Osteocyte (in vitro differentiated cells): ENCODE measurements at regions not wholly inside any gene's neighbourhood (a gene's known extent, or its start where the extent isn't known, plus 50 kb on each side); places are given as distances from the start of the nearest gene placed in this dataset.
"Not testable (repeated sequence)": the region's sequence is repeated elsewhere in the genome, so short reads cannot be mapped to it uniquely, and the experiment has no call there.

Experiments
- DNase-seq: peaks from one replicate; pipeline ENCODE4 v3.0.0; 2021; ENCODE audit warnings: mixed read lengths; ENCODE audit not compliant: unreplicated experiment; ENCODE audit errors: extremely low spot score
- H3K27ac Mint-ChIP-seq: one replicate; pipeline ENCODE4 v1.8.0; 2021; ENCODE audit warnings: mild to moderate bottlenecking, mixed read lengths; ENCODE audit not compliant: unreplicated experiment
- H3K27me3 Mint-ChIP-seq: one replicate; pipeline ENCODE4 v1.8.0; 2021; ENCODE audit warnings: mixed read lengths; ENCODE audit not compliant: unreplicated experiment
- H3K36me3 Mint-ChIP-seq: one replicate; pipeline ENCODE4 v1.8.0; 2021; ENCODE audit warnings: mixed read lengths; ENCODE audit not compliant: unreplicated experiment
- H3K4me1 Mint-ChIP-seq: one replicate; pipeline ENCODE4 v1.8.0; 2021; ENCODE audit warnings: mixed read lengths; ENCODE audit not compliant: unreplicated experiment
- H3K4me3 Mint-ChIP-seq: one replicate; pipeline ENCODE4 v1.8.0; 2021; ENCODE audit warnings: mild to moderate bottlenecking, moderate library complexity, mixed read lengths; ENCODE audit not compliant: unreplicated experiment
- H3K9me3 Mint-ChIP-seq: one replicate; pipeline ENCODE4 v1.8.0; 2021; ENCODE audit warnings: mixed read lengths; ENCODE audit not compliant: unreplicated experiment
- TF ChIP-seq, protein P1 (sequence below): fragments of 200-600 bp; sonication (generic); IDR thresholded peaks from 2 replicates; pipeline ENCODE4 v1.5.0; 2021; ENCODE audit warnings: antibody characterized with exemption, mild to moderate bottlenecking, moderate library complexity

DNA sequence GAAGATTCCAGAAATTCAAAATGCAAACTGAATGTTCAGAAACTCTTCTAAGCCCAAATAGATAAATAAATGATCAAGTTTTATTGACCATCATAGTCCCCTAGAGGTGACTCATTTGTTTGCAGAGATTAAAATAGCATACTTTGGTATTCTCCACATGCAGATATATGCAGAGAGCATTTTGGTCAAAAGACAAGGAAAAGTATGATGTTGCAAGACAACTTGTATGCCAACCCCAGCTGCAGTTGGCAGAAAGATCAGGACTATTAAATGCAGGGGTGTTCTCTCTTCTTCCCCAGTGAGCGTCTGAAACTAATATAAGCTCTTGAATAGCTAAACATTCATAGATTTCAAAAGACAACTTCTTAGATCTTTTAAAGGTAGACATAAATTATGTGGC lies 404.9 kb downstream of the LTN1 start:
- H3K9me3 Mint-ChIP-seq, result peaks cover 15% of the 10 kb centered on the region

DNA sequence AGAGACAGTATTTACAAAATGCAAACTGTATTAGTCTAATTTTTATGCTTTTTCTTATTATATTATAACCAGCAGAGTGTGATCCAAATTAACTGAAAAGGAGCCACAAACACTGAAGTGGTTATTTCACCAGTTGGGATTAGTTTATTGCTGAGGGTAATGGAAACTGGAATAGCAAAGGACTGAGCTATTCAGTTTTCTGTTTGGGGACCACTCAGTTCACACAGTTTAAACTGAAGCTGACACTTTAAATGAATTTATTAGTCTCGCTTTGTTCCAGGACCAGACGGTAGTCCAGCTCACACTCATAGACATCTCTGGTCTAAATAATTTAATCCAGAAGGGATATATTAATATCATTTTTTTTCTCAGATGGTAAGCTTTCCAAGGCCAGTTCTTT lies 410.7 kb downstream of the LTN1 start:
- no peaks in the 10 kb centered on the region for H3K27me3 Mint-ChIP-seq
- H3K9me3 Mint-ChIP-seq, result peaks cover 8% of the 10 kb centered on the region
- no peak overlapping the region for H3K27ac Mint-ChIP-seq
- H3K4me3 Mint-ChIP-seq, result no peak overlapping the region
- no peak for DNase-seq
- H3K36me3 Mint-ChIP-seq, result peaks cover 2% of the 10 kb centered on the region
- TF ChIP-seq, protein P1, sequence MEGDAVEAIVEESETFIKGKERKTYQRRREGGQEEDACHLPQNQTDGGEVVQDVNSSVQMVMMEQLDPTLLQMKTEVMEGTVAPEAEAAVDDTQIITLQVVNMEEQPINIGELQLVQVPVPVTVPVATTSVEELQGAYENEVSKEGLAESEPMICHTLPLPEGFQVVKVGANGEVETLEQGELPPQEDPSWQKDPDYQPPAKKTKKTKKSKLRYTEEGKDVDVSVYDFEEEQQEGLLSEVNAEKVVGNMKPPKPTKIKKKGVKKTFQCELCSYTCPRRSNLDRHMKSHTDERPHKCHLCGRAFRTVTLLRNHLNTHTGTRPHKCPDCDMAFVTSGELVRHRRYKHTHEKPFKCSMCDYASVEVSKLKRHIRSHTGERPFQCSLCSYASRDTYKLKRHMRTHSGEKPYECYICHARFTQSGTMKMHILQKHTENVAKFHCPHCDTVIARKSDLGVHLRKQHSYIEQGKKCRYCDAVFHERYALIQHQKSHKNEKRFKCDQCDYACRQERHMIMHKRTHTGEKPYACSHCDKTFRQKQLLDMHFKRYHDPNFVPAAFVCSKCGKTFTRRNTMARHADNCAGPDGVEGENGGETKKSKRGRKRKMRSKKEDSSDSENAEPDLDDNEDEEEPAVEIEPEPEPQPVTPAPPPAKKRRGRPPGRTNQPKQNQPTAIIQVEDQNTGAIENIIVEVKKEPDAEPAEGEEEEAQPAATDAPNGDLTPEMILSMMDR, result no peak
- peaks cover 9% of the 10 kb centered on the region for H3K4me1 Mint-ChIP-seq

More for the DNA sequence above, 404.9 kb downstream of the LTN1 start:
- Mint-ChIP-seq H3K36me3 (no peaks in the 10 kb centered on the region), H3K27ac (no peak overlapping the region), H3K27me3 (no peaks in the 10 kb centered on the region), H3K4me3 (no peak overlapping the region), H3K4me1 (peaks cover 5% of the 10 kb centered on the region)
- no peak for DNase-seq
- TF ChIP-seq, protein P1, result no peak

DNA sequence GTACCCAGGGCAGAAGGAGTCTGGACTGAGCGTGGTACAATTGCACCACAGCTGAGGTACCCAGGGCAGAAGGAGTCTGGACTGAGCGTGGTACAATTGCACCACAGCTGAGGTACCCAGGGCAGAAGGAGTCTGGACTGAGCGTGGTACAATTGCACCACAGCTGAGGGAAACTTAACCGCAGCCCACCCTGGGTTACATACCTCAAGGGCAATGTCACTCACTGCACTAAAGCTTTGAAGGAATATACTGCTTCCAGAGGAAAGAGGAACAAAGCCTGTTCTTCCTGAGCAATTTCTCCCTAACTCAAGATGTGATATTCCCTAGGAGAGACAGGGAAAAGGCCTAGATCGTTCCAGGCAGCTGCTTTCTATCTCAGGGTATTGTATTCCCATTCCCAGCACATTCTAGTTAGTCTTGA lies 411.4 kb downstream of the LTN1 start:
- H3K27ac Mint-ChIP-seq, H3K9me3 Mint-ChIP-seq, H3K27me3 Mint-ChIP-seq, H3K4me3 Mint-ChIP-seq, H3K4me1 Mint-ChIP-seq, H3K36me3 Mint-ChIP-seq, DNase-seq: not testable (repeated sequence)

DNA sequence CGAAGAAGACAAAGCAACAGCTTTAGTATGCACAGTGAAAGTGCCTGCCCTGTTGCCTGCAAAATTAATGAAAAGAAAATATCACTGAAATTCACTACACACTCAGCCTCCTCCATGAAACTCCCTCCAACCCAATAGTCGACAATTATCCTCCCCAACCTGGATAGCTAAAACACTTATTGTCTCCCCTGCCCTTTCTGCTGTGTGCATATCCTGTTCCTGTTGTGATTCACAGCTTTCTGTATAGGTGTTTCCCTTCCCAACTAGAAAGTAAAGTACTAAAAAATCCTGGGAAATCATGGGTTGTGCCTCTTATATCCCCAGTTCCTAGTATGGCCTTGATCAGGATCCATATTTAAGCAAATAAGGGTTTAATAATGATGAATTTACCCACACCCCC lies 412.1 kb downstream of the LTN1 start:
- no peak overlapping the region for H3K27ac Mint-ChIP-seq
- H3K9me3 Mint-ChIP-seq, result peaks cover 4% of the 10 kb centered on the region
- H3K36me3 Mint-ChIP-seq, result peaks cover 2% of the 10 kb centered on the region
- TF ChIP-seq, protein P1, result no peak
- H3K4me3 Mint-ChIP-seq, result no peak overlapping the region
- no peaks in the 10 kb centered on the region for H3K27me3 Mint-ChIP-seq
- DNase-seq, result no peak
- peaks cover 9% of the 10 kb centered on the region for H3K4me1 Mint-ChIP-seq

DNA sequence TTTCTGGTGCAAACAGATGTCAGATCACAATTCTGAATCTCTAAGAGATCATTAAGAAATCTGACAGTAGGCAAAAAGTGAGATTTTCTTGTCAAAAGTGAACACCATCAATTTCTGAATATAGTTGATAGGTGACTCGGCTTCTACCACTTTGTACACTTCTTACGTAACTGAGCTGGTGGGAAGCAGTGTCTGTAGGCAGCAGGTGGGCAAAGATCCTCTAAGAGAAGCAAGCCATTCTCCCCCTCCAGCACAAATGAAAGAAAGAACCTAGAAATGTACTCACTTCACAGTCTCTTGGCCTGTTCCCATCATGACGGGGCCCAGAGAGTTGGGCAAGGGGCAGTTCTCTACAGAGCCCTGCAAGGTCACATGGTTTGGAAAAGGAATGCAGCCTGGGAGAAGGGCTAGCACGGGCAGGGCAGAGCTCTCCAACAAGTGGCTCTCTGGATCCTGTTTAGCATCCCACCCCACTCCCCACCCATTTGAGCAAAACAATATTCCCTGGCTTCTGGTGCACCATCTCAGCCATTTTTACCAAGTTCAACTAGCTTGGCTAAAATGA lies 412.6 kb downstream of the LTN1 start:
- H3K27ac Mint-ChIP-seq, result no peak overlapping the region
- H3K27me3 Mint-ChIP-seq, result no peaks in the 10 kb centered on the region
- no peak overlapping the region for H3K4me3 Mint-ChIP-seq
- no peak for DNase-seq
- H3K36me3 Mint-ChIP-seq, result peaks cover 2% of the 10 kb centered on the region
- peaks cover 9% of the 10 kb centered on the region for H3K4me1 Mint-ChIP-seq
- TF ChIP-seq, protein P1, result no peak
- no peaks in the 10 kb centered on the region for H3K9me3 Mint-ChIP-seq

DNA sequence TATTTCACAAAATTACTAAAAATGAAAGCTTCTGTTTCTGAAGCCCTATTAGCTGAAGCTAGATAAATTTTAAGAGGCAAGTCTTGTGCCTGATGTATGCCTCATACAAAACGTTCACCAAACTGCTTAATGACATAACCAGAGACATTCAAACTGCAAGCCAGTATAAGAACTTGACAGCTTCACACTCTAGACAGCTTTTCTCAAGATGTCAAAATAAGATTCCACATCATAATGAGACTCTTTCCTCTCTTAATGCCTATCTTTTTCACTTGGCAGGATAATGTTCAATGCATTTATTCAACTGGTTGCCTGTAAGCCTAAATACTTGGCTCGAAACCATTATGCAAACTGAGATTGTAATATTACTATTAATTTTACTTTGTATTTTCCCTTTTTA lies 424.0 kb downstream of the LTN1 start:
- no peak for DNase-seq
- Mint-ChIP-seq H3K36me3 (no peaks in the 10 kb centered on the region), H3K27ac (no peak overlapping the region), H3K4me1 (peaks cover 4% of the 10 kb centered on the region), H3K4me3 (no peak overlapping the region), H3K27me3 (no peaks in the 10 kb centered on the region), H3K9me3 (peaks cover 7% of the 10 kb centered on the region)
- TF ChIP-seq, protein P1, result no peak

DNA sequence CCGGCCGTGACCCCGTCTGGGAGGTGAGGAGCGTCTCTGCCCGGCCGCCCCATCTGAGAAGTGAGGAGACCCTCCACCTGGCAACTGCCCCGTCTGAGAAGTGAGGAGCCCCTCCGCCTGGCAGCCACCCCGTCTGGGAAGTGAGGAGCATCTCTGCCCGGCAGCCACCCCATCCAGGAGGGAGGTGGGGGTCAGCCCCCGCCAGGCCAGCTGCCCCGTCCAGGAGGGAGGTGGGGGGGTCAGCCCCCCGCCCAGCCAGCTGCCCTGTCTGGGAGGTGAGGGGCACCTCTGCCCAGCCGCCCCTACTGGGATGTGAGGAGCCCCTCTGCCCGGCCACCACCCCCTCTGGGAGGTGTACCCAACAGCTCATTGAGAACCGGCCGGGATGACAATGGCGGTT lies 428.7 kb downstream of the LTN1 start:
- not testable (repeated sequence) for H3K36me3 Mint-ChIP-seq, H3K4me3 Mint-ChIP-seq, H3K4me1 Mint-ChIP-seq, H3K27ac Mint-ChIP-seq, H3K27me3 Mint-ChIP-seq, DNase-seq
- H3K9me3 Mint-ChIP-seq, result peaks cover 19% of the 10 kb centered on the region
